ENCODE measurements at regions not wholly inside any gene's neighbourhood (a gene's known extent, or its start where the extent isn't known, plus 50 kb on each side); places are given as distances from the start of the nearest gene placed in this dataset.

DNA sequence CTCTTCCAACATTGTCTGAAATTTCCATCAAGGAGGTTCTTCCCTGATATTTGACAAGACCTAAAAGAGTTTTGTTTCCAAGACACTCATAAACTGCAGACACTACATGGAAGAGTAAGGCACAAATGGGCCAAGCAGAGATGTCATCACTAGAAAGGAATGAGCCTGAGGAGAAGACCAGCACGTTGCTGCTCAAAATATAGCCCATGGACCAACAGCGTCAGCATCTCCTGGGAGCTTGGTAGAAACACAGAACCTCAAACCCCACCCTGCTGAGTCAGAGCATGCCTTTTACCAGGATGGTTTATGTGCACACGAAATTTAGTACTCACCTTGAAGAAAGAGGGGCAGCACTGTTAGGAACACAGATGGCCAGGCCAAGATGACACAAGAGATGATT is 128.7 kb upstream of the MID1 start:
- DNase-seq: no peak

DNA sequence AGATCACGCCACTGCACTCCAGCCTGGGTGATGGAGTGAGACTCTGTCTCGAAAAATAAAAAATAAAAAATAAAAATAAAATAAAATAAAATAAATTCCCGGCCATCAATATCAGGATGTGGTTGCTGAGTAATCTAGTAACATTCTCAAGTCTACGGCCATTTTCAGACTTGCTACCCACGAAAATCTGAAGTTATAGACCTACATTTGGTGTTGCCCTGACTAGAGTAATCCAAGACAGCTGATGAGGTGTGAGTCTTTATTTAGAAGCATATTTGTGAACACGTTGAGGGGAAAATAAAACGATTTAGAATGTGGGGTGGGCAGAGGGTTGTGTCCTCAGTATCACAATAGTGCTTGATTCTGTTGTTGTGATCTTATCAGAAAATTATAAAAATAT is 130.2 kb upstream of the MID1 start:
- DNase-seq: no peak

DNA sequence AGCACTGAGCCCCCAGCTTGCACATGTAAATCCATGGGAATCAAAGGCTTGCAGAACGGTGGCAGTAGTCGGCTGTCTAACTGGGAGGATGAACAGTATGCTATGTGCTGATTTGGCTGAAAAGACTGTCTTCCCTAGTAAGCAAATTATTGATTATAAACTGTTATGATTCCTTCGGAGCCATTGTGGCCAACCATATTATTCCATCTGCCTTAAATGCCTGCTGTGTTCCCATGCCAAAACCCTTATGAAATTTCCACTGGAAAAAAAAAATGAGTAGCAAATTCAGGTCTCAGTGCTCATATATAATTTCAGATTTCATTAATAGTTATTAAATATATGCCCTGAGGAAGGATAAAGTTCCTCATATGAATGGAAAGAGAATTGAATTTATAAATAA is 132.7 kb upstream of the MID1 start:
- DNase-seq: no peak

DNA sequence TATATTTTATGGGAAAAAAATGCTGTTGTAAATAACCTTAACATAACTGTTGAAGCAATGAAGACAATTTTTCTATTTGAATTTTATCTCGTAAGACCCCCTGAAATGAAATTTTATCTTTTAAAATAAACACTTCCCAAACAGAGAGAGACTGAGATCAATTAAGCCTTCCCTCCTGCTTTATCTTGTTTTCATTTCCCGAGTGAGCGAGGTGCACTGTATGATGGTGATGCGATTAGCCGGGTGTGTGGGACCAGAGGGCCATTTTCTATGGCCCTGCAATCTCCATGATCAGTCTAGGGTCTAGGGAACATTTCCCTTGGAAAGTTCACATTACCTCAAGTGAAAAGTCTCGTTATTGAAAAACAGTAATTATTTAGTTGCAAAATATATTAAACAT is 134.1 kb upstream of the MID1 start:
- DNase-seq: no peak

DNA sequence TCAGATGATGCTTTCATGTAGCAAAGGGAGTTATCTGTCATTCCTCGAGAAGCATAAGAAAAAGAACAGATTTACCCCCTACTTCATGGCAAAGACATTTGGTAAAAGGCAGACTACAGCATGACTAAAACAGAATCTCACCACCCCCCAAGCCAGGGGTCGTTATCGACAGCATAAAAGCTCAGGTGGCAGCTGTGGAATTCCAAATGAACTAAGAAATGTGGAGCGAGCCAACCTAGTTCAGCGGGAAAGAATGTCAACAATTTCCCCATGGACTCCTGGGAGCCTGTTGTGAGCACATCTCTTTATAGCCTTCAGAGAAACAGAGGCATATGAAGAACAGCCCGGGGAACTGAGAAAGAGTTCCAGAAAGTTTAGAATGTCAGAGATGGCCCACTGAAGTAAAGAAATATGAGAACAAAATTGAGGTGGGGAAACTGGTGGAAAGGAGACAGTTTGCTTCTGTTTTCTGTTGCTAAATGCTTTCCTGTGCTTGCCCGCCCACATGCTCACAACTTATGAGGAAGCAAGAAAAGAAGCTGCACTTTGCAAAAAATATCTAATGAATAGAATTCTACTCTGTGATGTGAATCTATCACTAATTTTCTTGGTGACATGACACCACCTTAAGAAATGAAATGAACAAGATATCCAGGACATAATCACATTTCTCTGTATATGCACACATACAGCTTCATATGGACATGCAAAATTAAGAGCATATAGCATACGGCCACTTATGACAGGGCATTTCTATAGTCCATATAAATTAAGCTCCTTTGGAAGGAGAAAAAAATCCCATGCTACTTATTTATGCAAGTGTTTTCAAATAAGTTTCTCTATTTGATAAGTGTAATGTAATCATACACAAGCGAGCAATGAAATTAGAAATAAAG is 135.3 kb upstream of the MID1 start:
- peak; percentile 12 for DNase-seq

DNA sequence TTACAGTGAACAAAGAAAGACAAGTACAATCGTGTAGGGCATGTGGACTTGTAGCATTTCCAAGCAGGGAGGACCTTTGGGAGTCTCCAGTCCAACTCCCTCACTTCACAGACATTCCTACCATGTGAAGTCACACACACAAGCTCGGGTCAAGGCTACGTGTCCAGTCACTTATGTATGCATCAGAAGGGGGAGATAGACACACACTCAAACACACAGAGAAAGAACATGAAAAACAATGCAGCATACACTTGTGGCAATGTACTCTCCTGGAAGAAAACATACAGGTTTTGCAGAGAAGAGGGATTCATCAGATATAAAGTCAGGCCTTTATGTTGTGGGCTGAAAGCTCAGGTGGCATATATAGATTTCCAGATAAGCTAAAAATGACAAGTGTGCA is 136.1 kb upstream of the MID1 start:
- DNase-seq: no peak

DNA sequence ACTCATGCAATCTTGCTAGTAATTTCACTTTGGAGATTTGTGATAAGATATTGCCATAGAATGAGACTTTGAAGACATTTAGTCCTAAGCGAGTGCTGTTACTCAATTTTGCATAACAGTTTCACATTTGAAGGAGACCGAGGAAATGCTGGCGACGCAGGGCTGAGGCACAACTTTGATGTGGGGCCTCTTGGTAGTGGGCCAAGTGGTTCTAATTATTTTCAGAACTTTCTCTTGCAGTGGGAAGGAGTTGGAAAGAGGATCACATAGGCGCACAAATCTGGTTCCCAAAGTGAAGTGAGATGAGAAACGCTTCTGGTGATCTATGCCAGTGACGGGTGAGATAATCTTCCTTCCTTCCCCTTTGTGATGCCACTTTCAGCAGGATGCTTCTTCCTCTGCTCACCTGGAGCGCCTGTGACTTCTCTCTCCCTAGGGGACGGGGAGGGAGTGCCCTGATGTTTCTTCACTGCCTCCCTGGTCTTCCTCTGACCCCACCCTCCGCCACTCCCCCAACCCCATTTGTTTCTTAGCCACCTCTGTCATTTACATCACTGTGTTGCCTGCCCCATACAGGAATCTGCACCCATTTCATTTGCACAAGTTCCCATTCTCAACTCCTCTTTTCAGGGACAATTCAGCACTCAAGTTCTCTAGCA is 138.9 kb upstream of the MID1 start:
- no peak for DNase-seq

DNA sequence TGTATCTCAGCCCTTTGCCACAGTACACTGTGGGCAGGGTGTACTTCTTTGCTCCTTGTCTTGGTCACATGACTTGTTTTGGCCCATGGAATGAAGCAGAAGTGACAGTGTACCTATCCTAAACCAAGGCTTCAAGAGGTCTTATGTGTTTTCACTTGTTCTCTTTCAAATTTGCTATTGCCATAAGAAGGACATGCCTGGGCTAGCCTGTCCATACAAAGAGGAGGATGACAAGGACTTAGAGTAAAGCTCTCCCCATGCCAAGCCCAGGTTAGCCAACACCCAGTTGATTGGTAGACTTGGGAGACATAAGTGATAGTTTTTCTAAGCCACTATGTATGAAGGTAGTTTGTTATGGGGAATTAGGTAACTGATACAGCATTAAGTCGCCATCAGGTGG is 141.1 kb upstream of the MID1 start:
- DNase-seq: no peak

DNA sequence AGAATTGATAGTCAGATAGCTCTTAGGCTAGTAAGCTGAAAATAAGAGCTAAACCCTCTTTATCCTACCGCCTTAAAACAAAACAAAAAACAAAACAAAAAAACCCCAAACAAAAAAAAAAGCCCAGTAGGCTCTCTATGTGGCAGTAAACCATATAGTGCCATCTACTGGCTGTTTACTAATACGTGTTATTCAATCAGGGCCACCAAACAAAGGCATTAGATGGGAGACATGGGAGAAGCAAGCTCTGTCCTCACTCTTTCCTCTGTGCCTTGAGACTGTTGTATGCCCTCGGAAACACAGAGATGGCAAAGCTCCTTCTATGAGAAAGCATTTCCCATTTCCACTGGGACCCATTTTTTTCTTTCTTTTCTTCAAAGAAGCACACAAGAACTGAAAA is 148.8 kb upstream of the MID1 start:
- peak; percentile 6 for DNase-seq

DNA sequence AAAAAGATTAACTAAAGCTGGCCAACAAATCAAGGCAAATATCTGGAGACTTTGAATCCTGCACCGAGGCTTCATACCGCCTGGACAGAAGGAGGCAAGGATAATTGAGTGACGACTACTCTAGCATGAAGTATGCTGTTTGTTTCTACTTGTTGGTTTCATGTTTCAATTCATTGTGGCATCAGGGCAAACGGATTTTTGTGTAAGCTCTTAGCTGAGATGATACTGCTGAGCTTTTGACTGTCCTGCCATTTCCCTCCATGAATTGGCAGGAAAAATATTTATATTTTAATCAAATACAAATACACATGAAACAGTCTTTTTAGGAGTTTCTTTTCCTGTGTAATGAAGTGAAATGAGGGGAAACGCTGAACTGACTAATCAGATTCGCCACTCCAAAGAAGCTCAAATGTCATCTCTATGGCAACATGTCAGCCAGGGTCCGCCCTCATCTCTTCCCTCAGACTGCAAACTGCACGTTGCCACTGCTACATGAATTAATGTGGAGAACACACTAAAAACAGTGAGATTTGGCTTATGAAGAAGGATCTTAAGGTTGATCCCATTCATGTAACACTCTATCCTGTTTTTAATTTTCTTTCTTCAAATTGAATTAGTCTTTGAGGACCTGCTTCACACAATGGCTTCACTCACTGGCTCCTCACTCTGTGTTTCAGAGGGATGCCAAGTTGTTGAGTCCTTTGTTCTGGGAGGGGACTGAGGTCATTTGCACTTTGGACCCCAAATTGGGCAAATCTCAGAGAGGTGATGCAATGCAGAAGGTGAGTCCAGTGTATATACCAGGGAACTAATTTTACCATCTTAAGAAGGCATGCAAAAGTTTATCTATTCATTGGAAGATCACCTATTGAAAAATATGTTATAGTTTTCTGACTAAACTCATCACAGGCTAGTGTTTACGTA is 149.6 kb upstream of the MID1 start:
- no peak for DNase-seq

DNA sequence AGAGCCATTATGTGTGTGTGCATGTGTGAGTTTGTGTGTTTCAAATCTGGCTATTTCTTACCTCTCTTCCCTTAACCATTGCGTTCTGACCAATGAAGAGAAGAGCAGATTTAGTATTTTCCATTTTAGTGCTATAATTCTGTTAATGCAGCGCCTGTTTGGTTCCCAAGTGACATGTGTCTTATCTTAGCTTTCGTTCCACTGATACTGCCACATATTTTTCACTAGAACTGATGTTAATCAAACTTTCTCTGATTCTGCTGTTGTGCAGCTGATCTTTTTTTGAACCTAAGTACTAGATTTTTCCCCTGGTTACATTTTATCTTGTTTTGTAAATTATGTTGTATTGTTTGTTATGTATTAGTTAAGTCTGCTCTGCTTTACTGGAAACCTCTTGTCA is 152.9 kb upstream of the MID1 start:
- DNase-seq: no peak

DNA sequence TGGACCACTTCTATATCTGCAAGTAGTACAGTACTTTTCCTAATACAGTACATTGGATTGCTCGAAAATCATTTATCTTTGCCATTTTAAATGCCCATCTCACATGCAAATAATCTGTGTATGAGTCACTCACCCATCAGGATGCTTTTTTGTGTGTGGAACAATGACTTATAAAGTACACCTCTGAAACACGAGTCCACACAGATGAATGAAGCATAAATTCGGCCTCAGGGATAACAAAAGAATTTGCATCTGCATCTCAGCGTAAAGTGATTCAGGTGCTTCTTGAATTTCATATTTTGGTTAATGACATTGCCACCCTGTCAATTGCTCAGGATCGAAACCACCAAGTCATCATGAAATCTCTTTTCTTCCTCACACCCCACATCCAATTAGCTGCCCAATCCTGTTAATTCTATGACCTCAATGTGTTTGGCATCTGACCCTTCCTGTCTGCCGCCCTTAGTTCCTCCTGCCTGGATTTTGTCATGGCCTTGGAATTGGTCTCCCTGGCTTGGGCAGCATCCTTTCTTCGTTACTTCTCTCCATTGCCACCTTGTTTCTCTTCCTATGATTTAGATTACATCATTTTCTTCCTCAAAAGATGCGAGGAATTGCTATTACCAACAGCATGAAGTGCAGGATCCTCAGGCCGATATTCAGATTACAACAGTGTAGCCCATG is 161.6 kb upstream of the MID1 start:
- no peak for DNase-seq

DNA sequence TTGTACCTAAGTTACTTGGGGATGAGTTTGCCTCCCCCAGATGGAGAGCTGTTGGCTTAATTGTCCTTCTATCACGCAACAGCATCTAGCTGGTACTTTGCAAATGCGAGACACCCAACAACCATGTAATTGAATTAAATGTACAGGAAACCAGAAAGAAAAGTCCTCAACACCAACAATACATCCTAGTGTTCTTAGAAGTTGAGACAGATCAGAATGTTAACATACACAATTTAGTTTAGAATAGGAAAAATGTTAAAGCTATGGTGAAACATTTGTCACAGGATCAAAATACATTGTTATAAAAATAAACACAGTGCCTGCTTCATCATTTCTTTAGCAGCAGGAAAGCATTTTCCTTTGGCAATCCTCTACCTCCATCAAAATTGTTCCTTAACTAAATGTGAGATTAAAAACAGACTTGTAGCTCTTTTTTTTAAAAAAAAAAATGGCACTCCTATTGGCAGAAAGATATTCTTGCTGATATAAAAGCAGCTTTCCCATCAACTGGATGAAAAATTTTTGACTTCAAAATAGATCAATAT is 163.1 kb upstream of the MID1 start:
- DNase-seq: no peak

DNA sequence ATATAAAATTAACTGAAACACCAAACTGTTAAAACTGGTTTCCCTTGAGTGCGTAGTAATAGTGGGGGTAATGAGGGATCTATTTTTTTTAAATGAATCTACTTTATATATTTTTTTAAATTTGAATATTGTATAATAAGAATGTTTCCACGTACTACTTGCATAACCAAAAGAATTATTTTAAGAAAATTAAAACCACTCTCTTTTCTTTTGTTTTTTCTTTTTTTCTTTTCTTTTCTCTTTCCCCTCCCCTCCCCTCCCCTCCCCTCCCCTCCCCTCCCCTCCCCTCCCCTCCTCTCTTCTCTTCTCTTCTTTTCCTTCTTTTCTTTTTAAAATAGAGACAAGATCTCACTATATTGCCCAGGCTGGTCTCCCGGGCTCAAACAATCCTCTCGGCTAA is 166.9 kb upstream of the MID1 start:
- DNase-seq: no peak

DNA sequence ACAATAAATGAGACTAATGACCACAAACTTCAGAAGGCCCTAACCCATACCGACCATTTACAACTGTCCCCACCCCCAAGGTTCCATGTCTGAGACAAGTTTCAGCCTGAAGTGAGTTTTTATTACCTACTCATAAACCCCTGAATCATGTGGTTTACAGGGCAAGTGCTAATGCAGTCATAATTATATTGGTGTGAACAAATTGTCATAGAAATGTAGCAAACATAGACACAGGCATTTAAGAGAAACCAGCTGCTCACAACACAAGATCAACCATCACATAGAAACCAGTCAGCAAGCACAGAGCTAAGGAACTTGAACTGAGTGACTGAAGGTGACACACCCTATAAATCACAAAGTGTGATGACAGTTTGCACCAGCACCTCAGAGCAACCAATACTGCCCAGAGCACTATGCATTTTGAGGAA is 173.8 kb upstream of the MID1 start:
- no peak for DNase-seq

DNA sequence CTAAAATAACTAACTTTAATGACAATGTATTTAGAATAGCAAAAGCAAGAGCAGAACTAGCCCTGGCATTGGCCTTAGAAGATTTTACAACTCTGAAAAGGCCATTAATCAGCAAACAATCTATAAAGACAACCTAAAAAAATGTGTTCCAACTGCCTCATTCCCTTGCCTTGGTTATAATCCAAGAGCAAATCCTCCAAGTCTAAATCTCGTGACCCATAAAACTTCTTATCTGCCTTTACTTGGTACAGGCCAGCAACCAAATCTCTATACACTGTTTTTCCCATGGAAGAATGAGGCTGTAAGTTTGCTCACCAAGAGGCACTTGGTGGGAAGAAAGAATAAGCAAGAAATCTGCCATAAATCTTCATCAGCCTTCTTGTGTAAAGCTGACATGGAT is 175.3 kb upstream of the MID1 start:
- no peak for DNase-seq

DNA sequence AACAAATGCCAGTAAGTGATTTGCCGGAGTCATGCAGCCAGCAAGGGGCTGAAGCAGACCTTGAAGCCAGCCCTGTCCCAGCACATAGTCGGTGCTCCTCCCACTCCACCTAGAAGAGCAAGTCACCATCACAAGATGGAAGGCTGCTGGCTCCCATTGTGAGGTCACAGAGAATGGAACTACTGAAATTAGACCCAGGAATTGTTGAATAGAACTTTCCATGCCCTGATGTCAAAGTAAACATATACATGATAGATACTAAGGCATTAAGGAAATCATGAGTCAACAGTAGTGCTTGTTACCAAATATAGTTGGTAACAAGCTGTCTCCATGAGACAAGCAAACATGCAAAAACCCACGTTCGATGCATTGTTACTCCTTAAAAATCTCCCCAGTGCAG is 177.1 kb upstream of the MID1 start:
- no peak for DNase-seq

DNA sequence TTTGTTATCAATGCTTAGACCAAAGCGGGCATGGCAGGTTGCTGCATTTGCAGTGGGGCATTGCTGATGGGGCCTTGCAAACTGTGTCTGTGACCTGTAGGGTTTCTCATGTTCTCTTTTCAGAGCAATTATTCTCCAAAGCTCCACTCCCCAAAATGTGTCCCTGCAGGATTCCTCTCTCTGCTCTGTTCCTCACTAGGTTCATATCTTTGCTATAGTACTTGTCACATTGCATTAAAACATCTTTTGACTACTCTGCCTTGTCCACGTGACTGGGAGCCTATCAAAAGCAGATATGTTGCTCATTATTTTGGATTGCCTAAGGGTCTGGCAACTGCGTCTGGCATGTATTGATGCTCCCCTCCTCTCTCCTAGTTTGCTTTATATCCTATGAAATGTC is 177.7 kb upstream of the MID1 start:
- no peak for DNase-seq

DNA sequence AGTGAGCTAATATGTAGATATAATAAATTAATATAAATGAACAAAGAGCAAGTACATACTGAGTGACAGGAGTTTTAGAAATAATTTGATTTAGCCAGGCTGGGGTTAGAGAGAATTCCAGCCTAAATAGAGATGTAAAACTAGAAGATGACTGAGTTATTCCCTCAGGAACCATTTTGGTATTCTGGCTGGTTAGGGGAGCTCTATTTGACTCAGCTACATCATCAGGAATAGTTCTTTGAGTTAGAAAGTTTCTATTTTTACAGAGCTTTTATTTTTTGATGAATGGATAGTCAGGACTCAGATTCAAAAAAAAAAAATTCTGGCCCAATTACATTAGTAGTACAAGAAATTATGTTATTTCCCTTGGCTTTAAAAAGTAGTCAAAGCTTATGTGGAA is 180.4 kb upstream of the MID1 start:
- no peak for DNase-seq

DNA sequence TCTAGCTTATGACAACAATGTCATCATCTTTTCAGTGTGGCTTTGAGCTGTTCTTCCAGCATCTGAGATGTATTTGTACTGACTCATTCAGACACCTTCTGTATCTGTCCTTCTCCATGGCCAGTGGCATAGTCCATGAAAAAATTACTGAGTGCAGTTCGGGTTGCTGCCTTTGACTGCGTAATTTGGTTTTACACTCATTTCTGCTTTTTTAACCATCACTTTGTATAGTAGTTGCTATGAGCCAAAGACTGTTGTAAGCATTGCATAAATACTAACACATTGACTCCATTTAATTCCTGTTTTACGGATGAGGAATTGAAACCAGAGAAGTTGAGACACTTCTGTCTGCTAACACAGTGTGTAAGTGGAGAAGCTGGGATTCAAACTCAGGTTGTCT is 190.7 kb upstream of the MID1 start:
- DNase-seq: peak; percentile 90

DNA sequence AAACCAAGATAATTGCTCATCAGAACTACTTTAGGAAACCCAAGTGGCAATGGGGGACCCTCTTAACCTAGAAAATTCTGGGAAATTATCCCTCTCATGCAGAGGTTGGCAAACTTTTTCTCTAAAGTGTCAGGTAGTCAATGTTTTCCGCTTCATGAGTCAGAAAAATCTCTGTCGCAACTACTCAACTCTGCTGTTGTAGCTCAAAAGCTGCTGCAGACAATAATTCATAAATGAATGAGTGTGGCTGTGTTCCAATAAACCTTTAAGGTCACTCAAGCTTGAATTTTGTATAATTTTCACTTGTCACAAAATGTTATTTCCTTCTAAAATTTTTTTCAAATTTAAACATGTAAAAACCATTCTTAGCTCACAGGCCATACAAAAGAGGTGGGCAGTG is 193.4 kb upstream of the MID1 start:
- DNase-seq: no peak

DNA sequence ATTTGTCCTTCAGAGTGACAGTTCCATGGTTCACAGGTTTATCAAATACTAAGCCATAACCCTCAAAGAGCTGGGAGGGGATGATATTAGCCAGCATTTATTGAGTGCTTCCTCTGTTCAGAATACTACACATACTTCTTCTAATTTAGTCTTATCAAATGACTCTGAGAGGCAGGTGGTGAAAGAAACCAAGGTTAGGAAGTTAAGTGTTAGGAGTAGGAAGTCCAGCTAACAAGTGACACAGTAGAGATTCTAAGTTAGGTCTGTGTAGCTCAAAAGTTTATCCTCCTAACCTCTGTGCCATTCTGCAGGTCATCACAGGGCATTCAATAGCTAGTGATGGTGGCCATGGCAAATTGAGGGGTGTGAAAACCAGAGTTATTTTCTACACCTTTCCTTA is 198.3 kb upstream of the MID1 start:
- DNase-seq: no peak

DNA sequence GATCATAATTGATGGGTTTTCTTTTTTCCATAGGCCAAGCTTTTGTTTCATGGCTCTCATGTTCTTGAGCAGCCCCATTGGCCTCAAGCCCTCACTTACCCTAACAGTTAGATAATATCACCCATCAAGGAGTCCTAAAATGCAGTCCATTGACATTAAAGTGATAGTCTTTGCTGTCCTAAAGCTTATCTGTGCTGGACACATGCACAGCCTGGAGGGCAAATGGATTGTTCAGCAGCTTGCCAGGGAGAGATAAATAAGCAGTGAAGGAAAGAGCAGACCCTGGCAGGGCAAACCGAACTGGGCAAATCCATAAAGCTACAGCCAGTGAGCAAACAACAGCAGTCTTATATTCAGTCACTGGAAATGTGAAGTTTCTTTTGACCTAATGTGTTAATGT is 199.6 kb upstream of the MID1 start:
- no peak for DNase-seq

Data from MV-4-11 (cell line).